LNCaP clone FGC (cell line): ENCODE measurements at regions not wholly inside any gene's neighbourhood (a gene's known extent, or its start where the extent isn't known, plus 50 kb on each side); places are given as distances from the start of the nearest gene placed in this dataset.

Experiments
- DNase-seq: peaks from one replicate; pipeline ENCODE4 v3.0.0-alpha.2; 2011; ENCODE audit warnings: low read depth
- H3K4me3 ChIP-seq: 2 replicates; pipeline ENCODE4 v1.5.1; 2011; ENCODE audit warnings: mild to moderate bottlenecking, low read depth, low read length, control low read depth
- CTCF ChIP-seq: IDR thresholded peaks from 2 replicates; pipeline ENCODE4 v1.5.1; 2012; ENCODE audit warnings: mild to moderate bottlenecking; ENCODE audit not compliant: control insufficient read depth, insufficient read depth; ENCODE audit errors: extremely low read depth

GRCh38 chr11:70834984-70835560 lies 417.3 kb downstream of the SHANK2 start:
- no peak overlapping the region for H3K4me3 ChIP-seq
- DNase-seq = no peak

GRCh38 chr11:70836071-70836470 lies 416.3 kb downstream of the SHANK2 start:
- DNase-seq = no peak
- no peak overlapping the region for H3K4me3 ChIP-seq
- TF ChIP-seq CTCF = no peak

More at GRCh38 chr11:70834984-70835560, 417.3 kb downstream of the SHANK2 start:
- no peak for TF ChIP-seq CTCF

GRCh38 chr11:70838198-70838597 lies 414.2 kb downstream of the SHANK2 start:
- no peak for TF ChIP-seq CTCF
- no peak overlapping the region for H3K4me3 ChIP-seq
- DNase-seq = no peak

- TF ChIP-seq CTCF = no peak
- no peak overlapping the region for H3K4me3 ChIP-seq
- no peak for DNase-seq
Observed at GRCh38 chr11:70839851-70840250, 412.5 kb downstream of the SHANK2 start.

GRCh38 chr11:70841264-70841663 lies 411.1 kb downstream of the SHANK2 start:
- DNase-seq = no peak
- TF ChIP-seq CTCF = no peak
- H3K4me3 ChIP-seq = no peak overlapping the region

GRCh38 chr11:70842256-70842655 lies 410.1 kb downstream of the SHANK2 start:
- no peak overlapping the region for H3K4me3 ChIP-seq
- TF ChIP-seq CTCF = no peak
- no peak for DNase-seq

- no peak for TF ChIP-seq CTCF
- no peak overlapping the region for H3K4me3 ChIP-seq
- DNase-seq = no peak
Observed at GRCh38 chr11:70842701-70843100, 409.7 kb downstream of the SHANK2 start.
